CD4-positive, CD25-positive, alpha-beta regulatory T cell (primary cell): ENCODE measurements at regions not wholly inside any gene's neighbourhood (a gene's known extent, or its start where the extent isn't known, plus 50 kb on each side); places are given as distances from the start of the nearest gene placed in this dataset.

Experiments
- ATAC-seq, 2 donors: fragments of 150-1000 bp; cut with Tn5 transposase; one replicate each; pipeline ENCODE4 v1.10.0; 2021; ENCODE audit warnings: low read depth in 2 of 2, moderate number of reproducible peaks in 2 of 2, moderate library complexity in 1 of 2
- DNase-seq, 3 donors: peaks; one replicate each; pipeline versions ENCODE4 v3.0.0 to v3.0.0-alpha.2; 2012 to 2022; ENCODE audit warnings: mixed read lengths in 1 of 3
- H3K27ac ChIP-seq: one replicate; pipeline ENCODE4 v1.7.0; 2013; ENCODE audit warnings: mild to moderate bottlenecking, low read length; ENCODE audit not compliant: insufficient read depth, poor library complexity, severe bottlenecking
- H3K27me3 ChIP-seq: one replicate; pipeline ENCODE4 v1.7.0; 2013; ENCODE audit warnings: low read length; ENCODE audit not compliant: control insufficient read depth, insufficient read depth
- H3K36me3 ChIP-seq: one replicate; pipeline ENCODE4 v1.7.0; 2013; ENCODE audit warnings: mild to moderate bottlenecking, low read length, moderate library complexity; ENCODE audit not compliant: control insufficient read depth, insufficient read depth
- H3K4me1 ChIP-seq: 2 replicates; pipeline ENCODE4 v1.7.0; 2013; ENCODE audit warnings: mild to moderate bottlenecking, low read length; ENCODE audit not compliant: insufficient read depth, control insufficient read depth, poor library complexity, severe bottlenecking
- H3K4me3 ChIP-seq: one replicate; pipeline ENCODE4 v1.7.0; 2013; ENCODE audit warnings: low read depth, mild to moderate bottlenecking, low read length, moderate library complexity
- H3K9me3 ChIP-seq, 2 experiments: 1 replicate in 1 of 2; 2 replicates in 1 of 2; pipeline ENCODE4 v1.7.0; 2013; ENCODE audit warnings: low read length in 2 of 2, mild to moderate bottlenecking in 1 of 2, moderate library complexity in 1 of 2; ENCODE audit not compliant: control insufficient read depth in 2 of 2
- H3K27ac Mint-ChIP-seq, 3 donors: one replicate each; pipeline ENCODE4 v1.8.0; 2020 to 2022; ENCODE audit warnings: mild to moderate bottlenecking in 3 of 3, mixed read lengths in 3 of 3, moderate library complexity in 2 of 3
- H3K27me3 Mint-ChIP-seq: one replicate; pipeline ENCODE4 v1.8.0; 2022; ENCODE audit warnings: mild to moderate bottlenecking, mixed read lengths
- H3K36me3 Mint-ChIP-seq: one replicate; pipeline ENCODE4 v1.8.0; 2020; ENCODE audit warnings: mixed read lengths
- H3K4me1 Mint-ChIP-seq, 4 donors: one replicate each; pipeline ENCODE4 v1.8.0; 2020 to 2022; ENCODE audit warnings: mixed read lengths in 4 of 4, mild to moderate bottlenecking in 1 of 4
- H3K4me3 Mint-ChIP-seq, 4 donors: one replicate each; pipeline ENCODE4 v1.8.0; 2020 to 2022; ENCODE audit warnings: mild to moderate bottlenecking in 4 of 4, mixed read lengths in 4 of 4, moderate library complexity in 3 of 4
- H3K9me3 Mint-ChIP-seq, 7 donors: one replicate each; pipeline ENCODE4 v1.8.0; 2020 to 2022; ENCODE audit warnings: mixed read lengths in 7 of 7, mild to moderate bottlenecking in 3 of 7, moderate library complexity in 2 of 7

DNA sequence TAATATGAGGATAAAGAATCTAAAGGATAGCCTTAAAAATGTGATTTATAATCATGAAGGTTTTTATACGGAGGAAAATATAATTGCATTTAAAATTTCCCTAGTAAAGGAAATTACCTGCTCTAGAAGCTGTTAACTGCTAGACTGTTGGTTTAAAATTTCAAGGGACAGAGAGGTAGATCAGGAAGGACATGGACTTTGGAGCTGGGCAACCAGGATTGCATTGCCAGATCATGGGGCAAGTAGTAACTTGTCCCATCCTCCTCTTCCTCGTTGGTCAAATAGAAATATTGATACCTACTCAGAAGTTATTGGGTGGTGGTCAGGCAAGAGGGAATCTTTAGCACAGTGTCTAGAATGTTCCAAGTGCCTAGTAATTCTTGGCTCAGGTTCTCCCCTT lies 525.1 kb downstream of the MFSD1 start:
- no peak for DNase-seq
- Mint-ChIP-seq H3K4me1 (no peaks in the 10 kb centered on the region), H3K9me3 (peaks cover 0 to 2% (median 0%) of the 10 kb centered on the region in 7 donors)

DNA sequence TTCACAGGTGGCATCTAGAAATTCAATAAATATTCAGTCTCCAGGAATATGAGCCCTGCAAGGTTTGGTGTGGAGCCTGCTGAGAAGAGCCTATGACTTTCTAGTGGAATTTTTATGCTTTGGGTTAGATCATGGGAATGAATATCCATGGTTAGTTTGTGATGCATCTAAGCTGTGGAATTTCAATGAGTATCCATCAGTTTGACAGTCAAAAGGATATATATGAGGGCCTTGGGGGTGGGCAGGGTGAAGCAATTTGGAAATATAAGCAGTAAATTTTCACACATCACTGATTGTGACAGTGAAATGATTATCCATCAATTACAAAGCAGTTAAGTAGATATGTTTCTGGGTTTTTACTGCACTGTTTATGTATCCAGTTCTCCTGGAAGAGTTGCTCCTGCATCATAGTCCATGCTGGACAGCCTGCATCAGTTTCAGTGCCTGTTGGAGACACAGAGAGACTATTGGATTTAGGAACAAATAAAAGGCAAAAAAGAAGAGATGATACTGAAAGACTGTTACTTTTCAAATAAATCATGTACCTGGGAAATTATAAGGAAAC lies 530.8 kb downstream of the MFSD1 start:
- Histone ChIP-seq H3K27me3 (no peaks in the 10 kb centered on the region), H3K9me3 (no peaks in the 10 kb centered on the region), H3K4me3 (no peak overlapping the region), H3K36me3 (no peaks in the 10 kb centered on the region), H3K27ac (no peak overlapping the region), H3K4me1 (no peaks in the 10 kb centered on the region)
- H3K4me1 Mint-ChIP-seq: no peaks in the 10 kb centered on the region
- no peak overlapping the region for H3K27ac Mint-ChIP-seq
- ATAC-seq (no peak), DNase-seq (no peak)
- H3K36me3 Mint-ChIP-seq: no peaks in the 10 kb centered on the region
- peaks cover 0 to 2% (median 0%) of the 10 kb centered on the region in 7 donors for H3K9me3 Mint-ChIP-seq
- no peak overlapping the region for H3K4me3 Mint-ChIP-seq
- no peaks in the 10 kb centered on the region for H3K27me3 Mint-ChIP-seq

More for the DNA sequence above, 525.1 kb downstream of the MFSD1 start:
- no peak overlapping the region for H3K27ac Mint-ChIP-seq
- no peaks in the 10 kb centered on the region for H3K4me1 ChIP-seq
- no peak for ATAC-seq
- H3K36me3 ChIP-seq: no peaks in the 10 kb centered on the region
- no peaks in the 10 kb centered on the region for H3K27me3 ChIP-seq
- no peaks in the 10 kb centered on the region for H3K9me3 ChIP-seq
- no peak overlapping the region for H3K27ac ChIP-seq
- H3K36me3 Mint-ChIP-seq: no peaks in the 10 kb centered on the region
- H3K4me3 ChIP-seq: no peak overlapping the region
- no peaks in the 10 kb centered on the region for H3K27me3 Mint-ChIP-seq
- H3K4me3 Mint-ChIP-seq: no peak overlapping the region

DNA sequence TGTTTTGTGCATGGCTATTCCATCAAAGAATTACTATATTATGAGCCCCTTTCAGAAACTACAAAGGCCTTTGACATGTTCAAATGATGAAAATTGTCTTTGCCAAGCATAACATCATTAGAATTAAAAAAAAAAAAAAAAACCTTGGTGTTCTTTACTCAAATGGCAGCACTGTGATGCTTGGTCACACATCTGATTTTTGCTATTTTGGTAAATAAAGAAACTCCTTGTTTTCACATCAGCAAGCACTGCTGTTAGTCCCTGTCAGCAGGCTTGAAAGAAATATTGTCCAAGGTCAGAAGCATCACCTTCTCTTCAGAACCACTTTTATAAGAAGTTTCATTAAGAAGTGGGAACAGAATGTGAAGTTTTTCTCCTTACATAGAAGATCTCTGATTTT lies 537.3 kb downstream of the MFSD1 start:
- ATAC-seq (no peak), DNase-seq (no peak)
- Histone ChIP-seq H3K36me3 (no peaks in the 10 kb centered on the region), H3K4me3 (no peak overlapping the region), H3K9me3 (no peaks in the 10 kb centered on the region), H3K27me3 (no peaks in the 10 kb centered on the region), H3K4me1 (no peaks in the 10 kb centered on the region), H3K27ac (no peak overlapping the region)
- no peaks in the 10 kb centered on the region for H3K27me3 Mint-ChIP-seq
- peaks cover 0 to 6% (median 1%) of the 10 kb centered on the region in 7 donors for H3K9me3 Mint-ChIP-seq
- no peak overlapping the region for H3K27ac Mint-ChIP-seq
- no peak overlapping the region for H3K4me3 Mint-ChIP-seq
- no peaks in the 10 kb centered on the region for H3K36me3 Mint-ChIP-seq
- H3K4me1 Mint-ChIP-seq: no peaks in the 10 kb centered on the region

DNA sequence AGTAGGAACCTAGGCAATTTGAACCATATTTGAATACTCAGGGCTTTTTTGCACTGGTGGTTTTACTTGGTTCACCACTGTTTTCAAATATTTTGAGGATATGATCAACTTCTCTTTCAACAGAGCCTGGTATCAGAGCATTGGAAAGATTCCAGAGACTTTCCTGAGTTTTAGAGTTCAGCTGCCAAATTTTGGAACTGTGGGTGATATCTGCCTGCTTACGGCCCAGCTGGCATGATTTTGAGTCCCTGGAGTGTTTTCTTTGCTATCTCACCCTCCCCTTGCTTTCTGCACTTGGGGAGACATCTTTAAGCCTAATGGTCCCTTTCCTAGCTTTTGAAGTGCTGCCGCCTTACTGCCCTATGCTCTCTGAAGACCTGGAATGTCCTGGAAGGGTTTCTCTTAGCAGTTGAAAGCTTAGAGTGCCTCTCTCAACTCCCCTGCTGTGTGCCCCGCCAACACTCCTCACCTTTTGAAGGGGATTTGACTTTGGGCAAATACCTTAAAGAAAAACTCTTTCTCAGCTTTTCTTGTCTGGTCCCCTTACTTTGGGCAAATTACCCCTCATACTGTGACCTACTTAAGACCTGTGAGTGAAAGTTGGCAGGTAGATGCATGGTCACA lies 539.1 kb downstream of the MFSD1 start:
- Mint-ChIP-seq H3K27me3 (no peaks in the 10 kb centered on the region), H3K4me3 (no peak overlapping the region), H3K27ac (no peak overlapping the region), H3K4me1 (no peaks in the 10 kb centered on the region), H3K36me3 (no peaks in the 10 kb centered on the region), H3K9me3 (peaks cover 0 to 9% (median 2%) of the 10 kb centered on the region in 7 donors)
- H3K9me3 ChIP-seq: no peaks in the 10 kb centered on the region
- no peak overlapping the region for H3K4me3 ChIP-seq
- no peaks in the 10 kb centered on the region for H3K27me3 ChIP-seq
- DNase-seq (no peak), ATAC-seq (no peak)
- H3K4me1 ChIP-seq: no peaks in the 10 kb centered on the region
- no peaks in the 10 kb centered on the region for H3K36me3 ChIP-seq
- H3K27ac ChIP-seq: no peak overlapping the region

DNA sequence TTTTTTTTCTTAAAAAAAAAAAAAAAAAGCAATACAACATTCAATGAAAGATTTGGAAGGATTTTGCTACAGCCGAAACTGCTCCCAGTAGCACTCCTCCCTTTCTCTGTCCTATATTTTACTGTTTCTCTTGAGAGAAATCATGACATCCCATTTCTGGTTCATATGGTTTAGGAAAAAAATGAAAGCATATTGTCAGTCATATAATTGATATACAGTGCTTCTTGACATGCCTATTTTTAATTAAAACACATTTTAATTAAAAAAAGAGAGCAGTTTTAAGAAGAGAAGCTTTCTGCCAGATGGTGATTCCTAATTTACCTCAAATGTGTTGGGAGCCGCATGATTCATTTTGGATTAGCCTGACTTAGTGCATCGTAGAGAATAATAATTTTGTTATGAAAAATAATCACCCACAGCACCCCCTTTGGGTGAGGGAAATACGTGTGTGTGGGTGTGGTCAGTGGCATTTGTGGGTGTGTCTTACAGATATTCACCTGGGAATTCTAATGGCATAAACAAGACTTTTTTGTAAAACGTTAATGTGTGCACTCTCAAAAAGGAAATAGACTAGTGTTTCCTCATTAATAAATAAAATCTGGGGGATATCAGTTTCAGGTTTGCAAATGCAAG lies 544.5 kb downstream of the MFSD1 start:
- H3K4me1 ChIP-seq: no peaks in the 10 kb centered on the region
- Mint-ChIP-seq H3K27me3 (no peaks in the 10 kb centered on the region), H3K9me3 (peaks cover 0 to 5% (median 2%) of the 10 kb centered on the region in 7 donors), H3K4me3 (no peak overlapping the region), H3K27ac (no peak overlapping the region), H3K36me3 (no peaks in the 10 kb centered on the region), H3K4me1 (no peaks in the 10 kb centered on the region)
- no peak overlapping the region for H3K4me3 ChIP-seq
- DNase-seq: no peak
- H3K27me3 ChIP-seq: no peaks in the 10 kb centered on the region
- no peak for ATAC-seq
- no peak overlapping the region for H3K27ac ChIP-seq
- no peaks in the 10 kb centered on the region for H3K36me3 ChIP-seq
- no peaks in the 10 kb centered on the region for H3K9me3 ChIP-seq

DNA sequence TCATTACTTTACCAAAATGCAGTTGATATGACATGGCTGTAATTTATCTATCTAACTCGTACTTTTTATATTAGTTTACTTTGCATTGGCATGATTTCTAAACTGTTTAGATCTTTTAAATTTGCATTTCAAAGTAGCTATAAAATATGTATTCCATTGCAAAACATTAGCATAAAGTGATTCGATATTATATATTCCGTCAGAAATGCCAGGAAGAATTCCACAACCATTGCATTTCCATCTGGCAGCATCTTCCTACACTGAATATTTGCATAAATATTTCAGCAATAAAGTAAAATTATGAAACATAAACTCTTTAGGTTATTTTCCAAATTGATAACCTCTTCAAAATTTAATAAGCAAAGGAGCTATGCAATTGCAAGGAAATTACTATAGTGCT lies 546.6 kb downstream of the MFSD1 start:
- H3K4me3 ChIP-seq: no peak overlapping the region
- H3K27me3 ChIP-seq: no peaks in the 10 kb centered on the region
- no peak overlapping the region for H3K4me3 Mint-ChIP-seq
- no peaks in the 10 kb centered on the region for H3K36me3 ChIP-seq
- H3K9me3 Mint-ChIP-seq: peaks cover 0 to 5% (median 3%) of the 10 kb centered on the region in 7 donors
- H3K27ac ChIP-seq: no peak overlapping the region
- no peak for ATAC-seq
- no peaks in the 10 kb centered on the region for H3K9me3 ChIP-seq
- no peaks in the 10 kb centered on the region for H3K4me1 ChIP-seq
- H3K27me3 Mint-ChIP-seq: no peaks in the 10 kb centered on the region
- H3K27ac Mint-ChIP-seq: no peak overlapping the region
- H3K36me3 Mint-ChIP-seq: no peaks in the 10 kb centered on the region
- DNase-seq: no peak
- no peaks in the 10 kb centered on the region for H3K4me1 Mint-ChIP-seq

DNA sequence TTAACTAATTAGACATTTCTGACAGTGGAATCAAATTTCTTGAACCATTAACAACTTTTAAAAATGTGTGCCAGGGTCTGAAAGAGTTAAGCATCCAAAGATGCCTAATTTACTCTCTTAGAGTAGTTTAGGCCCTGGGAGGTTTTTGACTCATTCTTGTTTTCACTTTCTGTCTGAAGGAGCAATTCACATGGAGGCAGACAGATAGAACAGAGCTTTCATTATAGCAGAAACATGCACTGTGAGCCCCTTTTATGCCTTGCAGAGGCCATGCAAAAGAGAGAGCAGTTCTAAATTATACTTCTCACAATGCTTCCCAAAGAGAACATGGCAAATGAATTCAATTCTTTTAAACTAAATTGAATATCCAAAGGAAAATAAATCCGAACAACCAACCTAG lies 554.8 kb downstream of the MFSD1 start:
- no peaks in the 10 kb centered on the region for H3K36me3 Mint-ChIP-seq
- H3K4me3 Mint-ChIP-seq: no peak overlapping the region
- H3K4me1 Mint-ChIP-seq: no peaks in the 10 kb centered on the region
- no peaks in the 10 kb centered on the region for H3K27me3 ChIP-seq
- H3K4me3 ChIP-seq: no peak overlapping the region
- ATAC-seq: no peak
- no peak overlapping the region for H3K27ac ChIP-seq
- H3K4me1 ChIP-seq: no peaks in the 10 kb centered on the region
- H3K9me3 ChIP-seq: no peaks in the 10 kb centered on the region
- no peak for DNase-seq
- no peaks in the 10 kb centered on the region for H3K27me3 Mint-ChIP-seq
- peaks cover 0 to 3% (median 0%) of the 10 kb centered on the region in 7 donors for H3K9me3 Mint-ChIP-seq
- H3K36me3 ChIP-seq: no peaks in the 10 kb centered on the region
- H3K27ac Mint-ChIP-seq: no peak overlapping the region

DNA sequence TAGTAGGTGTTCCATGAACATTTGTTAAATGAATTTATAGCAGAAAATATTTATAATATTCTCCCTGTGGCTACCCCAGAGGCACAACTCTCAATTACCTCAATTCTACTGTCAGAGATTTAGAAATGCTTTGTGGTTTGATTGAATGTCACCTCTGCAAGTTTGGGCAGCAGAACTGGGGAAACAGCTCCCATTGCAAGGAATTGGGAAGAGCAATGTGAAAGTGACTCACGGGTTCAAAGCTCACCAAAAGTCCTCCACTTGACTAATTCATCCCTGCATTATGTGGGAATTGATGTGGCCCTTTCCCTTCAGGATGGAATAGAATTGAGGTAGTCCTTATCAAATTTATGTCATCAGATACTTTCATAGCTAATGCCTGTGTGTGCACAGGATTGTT lies 562.7 kb downstream of the MFSD1 start:
- no peak overlapping the region for H3K27ac Mint-ChIP-seq
- Histone ChIP-seq H3K36me3 (no peaks in the 10 kb centered on the region), H3K4me3 (no peak overlapping the region), H3K27me3 (no peaks in the 10 kb centered on the region), H3K4me1 (no peaks in the 10 kb centered on the region), H3K27ac (no peak overlapping the region), H3K9me3 (no peaks in the 10 kb centered on the region)
- no peak overlapping the region for H3K4me3 Mint-ChIP-seq
- DNase-seq: no peak
- no peaks in the 10 kb centered on the region for H3K36me3 Mint-ChIP-seq
- H3K27me3 Mint-ChIP-seq: no peaks in the 10 kb centered on the region
- ATAC-seq: no peak
- no peaks in the 10 kb centered on the region for H3K4me1 Mint-ChIP-seq
- H3K9me3 Mint-ChIP-seq: peaks cover 0 to 9% (median 0%) of the 10 kb centered on the region in 7 donors
